HG02610 (cell line): ENCODE measurements at regions not wholly inside any gene's neighbourhood (a gene's known extent, or its start where the extent isn't known, plus 50 kb on each side); places are given as distances from the start of the nearest gene placed in this dataset.
"Not testable (repeated sequence)": the region's sequence is repeated elsewhere in the genome, so short reads cannot be mapped to it uniquely, and the experiment has no call there.

Experiments used
- ATAC-seq: cut with Tn5 transposase; IDR thresholded peaks from one replicate; pipeline ENCODE4 v1.9.1; 2021; ENCODE audit warnings: mild to moderate bottlenecking, moderate library complexity; ENCODE audit not compliant: unreplicated experiment

DNA sequence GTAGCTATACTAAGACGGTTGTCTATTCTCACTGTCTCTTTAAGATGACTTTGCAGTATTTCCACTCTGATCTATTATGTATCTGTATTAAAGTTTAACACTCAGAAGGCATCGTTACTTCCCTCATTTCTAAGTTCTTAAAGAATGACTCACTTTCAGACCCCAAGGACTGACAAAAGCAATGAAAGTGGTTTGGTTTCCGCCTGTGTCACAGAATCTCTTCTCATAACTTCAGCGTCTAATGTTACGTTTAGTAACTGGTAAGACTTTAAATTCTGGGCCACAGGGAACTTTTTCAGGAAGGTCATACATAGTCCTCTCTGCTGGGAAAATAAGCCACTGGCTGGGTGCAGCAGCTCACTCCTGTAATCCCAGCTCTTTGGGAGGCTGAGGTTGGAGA lies 892.0 kb upstream of the AUTS2 start:
- no peak for ATAC-seq

DNA sequence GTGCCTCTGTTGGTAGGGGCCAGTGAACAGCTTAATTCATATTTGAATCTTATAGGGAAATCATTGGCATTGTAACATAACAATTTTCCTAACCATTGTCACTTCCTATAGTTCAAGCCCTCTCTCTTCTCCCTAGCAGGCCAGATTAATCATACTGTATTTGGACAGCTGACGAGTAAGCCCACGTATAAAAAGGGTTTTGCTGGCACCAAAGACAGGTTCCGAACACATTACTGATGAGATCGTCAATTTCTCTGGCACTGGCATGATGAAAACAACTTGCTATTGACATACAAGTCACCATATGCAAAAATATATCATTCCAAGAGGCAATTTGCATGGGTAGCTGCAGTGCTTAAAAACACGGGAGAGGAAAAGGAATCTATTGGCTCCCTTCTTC lies 891.1 kb upstream of the AUTS2 start:
- no peak for ATAC-seq

DNA sequence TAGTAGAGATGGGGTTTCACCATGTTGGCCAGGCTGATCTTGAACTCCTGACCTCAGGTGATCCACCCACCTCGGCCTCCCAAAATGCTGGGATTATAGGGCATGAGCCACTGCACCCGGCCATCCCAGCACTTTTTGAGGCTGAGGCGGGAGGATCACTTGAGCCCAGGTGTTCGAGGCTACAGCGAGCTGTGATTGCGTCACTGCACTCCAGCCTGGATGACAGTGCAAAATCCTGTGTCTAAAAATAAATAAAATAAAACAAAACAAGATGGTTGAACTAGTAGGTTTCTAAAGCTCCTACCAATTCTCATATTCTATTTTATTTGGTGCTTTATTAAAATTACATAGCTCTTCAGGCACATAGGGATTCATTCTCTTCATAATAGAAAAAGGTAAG lies 890.3 kb upstream of the AUTS2 start:
- no peak for ATAC-seq

DNA sequence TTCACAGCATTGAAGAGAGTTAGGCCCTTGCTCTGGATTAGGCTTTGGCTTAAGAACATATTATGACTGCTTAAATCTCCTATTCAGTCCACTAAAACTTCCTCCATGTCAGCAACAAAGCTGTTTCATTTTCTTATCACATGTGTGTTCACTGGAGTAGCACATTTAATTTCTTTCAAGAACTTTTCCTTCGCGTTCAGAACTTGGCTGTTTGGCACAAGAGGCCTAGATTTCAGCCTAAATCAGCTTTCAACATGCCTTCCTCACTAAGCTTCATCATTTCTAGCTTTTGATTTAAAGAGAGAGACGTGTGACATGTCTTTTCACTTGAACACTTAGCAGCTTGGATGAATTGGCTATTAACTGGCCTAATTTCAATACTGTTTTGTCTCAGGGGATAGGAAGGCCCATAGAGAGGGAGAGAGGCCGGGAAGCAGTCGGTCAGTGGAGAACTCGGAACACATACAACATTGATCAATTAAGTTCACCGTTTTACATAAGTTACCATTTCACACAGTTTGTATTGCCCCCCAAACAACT lies 885.2 kb upstream of the AUTS2 start:
- no peak for ATAC-seq

DNA sequence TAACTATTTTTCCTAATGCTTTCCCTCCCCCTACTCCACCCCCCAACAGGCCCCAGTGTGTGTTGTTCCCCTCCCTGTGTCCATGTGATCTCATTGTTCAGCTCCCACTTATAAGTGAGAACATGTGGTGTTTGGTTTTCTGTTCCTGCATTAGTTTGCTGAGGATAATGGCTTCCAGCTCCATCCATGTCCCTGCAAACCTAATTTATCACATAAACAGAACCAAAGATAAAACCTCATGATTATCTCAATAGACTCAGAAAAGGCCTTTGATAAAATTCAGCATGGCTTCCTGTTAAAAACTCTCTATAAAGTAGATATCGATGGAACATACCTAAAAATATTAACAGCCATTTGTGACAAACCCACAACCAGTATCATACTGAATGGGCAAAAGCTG lies 884.1 kb upstream of the AUTS2 start:
- ATAC-seq = not testable (repeated sequence)

DNA sequence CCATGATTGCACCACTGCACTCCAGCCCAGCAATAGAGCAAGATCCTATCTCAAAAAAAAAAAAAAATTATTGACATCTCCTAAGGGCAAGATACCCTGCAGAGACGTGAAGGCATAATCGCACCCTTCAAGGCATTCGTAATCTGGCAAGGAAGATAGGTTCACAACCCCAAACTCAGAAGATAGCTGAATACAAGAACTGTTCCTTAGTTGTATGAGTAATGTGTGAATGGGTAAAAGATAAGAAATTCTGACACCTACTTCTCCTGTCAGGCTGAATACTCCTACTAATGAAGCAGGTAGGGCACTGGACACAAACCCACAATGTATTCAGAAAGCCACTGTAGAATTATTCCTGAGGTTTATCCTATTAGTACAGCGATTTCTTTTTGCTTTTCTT lies 882.4 kb upstream of the AUTS2 start:
- ATAC-seq = no peak

DNA sequence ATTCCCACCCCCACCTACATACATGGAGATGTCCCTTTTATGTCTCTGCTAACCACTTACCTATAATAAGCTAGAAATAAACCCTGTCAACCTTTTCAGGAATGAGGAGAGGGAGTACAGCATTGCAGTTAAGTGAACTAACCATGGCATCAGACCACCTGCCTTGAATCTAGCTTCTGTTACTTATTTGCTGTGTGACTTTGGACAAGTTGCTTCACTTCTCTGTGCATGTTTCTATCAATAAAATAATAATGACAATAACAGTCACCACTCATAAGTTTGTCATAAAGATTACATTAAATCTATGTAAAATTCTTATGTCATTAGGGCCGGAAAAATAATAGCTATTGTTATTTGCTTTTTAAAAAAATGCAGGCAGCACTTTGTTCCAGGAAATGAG lies 881.1 kb upstream of the AUTS2 start:
- ATAC-seq = no peak

DNA sequence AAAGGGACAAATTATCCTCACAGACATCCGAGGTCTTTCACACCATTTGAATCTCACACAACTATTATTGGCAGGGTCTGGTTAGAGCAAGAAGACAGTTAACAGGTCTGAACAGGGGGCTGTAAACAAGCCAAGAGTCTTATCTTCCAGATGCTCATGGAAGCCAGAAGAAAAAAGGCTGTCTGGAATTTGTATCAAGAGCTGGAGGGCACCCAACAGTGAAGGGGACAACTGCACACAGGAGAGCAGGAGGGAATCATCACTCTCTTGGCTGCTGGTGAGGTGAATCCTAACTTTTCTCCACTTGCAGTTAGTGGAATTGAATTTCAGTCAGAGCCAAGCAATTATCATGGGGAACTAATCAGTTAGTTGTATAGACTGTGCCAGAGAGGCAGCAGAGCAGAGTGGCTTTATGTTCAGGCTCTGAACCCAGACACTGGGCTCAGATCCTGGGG lies 880.2 kb upstream of the AUTS2 start:
- no peak for ATAC-seq

DNA sequence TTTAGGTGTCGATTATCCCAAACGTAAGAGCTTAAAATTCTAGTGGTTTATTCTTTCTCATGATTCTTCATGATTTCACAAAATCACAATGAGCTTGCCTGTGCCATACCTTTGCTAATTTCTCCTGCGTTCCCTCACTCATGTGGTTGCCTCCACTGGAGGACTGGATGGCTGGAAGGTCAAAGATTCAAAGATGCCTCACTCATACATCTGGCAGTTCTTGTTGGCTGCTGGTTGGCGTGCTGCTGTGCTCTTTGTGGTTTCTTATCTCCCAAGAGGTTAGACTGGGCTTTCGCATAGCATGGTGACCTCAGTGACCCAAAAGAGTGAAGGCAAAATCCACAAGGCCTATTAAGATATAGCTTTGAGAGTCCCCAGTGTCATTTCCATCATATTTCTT lies 877.6 kb upstream of the AUTS2 start:
- no peak for ATAC-seq

DNA sequence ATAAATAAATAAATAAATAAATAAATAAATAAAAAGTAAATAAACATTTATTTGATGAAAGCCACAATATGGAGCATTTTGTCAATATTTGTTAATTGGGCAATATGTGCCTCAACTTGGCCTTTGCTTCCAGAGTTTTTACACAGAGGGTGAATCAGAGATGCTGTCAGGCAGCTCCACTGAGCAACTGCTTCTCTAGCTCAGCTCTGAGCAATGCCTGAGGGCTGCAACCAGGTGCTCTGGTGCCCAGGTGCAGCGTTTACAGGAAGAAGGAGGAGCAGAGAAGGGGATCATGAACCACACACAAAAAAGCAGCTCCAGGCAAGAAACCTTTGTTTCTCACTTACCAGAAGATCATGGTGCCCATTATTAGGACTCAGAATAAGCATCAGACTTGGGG lies 876.2 kb upstream of the AUTS2 start:
- ATAC-seq = no peak

DNA sequence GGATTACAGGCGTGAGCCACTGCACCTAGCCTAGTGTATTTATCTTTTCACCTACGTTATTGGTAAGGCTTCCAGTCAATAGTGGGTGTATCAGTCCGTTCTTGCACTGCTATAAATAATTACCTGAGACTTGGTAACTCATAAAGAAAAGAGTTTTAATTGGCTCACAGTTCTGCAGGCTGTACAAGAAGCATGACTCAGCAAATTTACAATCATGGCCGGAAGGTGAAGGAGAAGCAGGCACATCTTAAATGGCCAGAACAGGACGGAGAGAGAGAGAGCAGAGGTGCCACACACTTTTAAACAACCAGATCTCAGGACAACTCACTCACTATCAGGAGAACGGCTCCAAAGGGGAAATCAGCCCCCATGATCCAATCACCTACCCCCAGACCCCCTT lies 873.3 kb upstream of the AUTS2 start:
- ATAC-seq = no peak

DNA sequence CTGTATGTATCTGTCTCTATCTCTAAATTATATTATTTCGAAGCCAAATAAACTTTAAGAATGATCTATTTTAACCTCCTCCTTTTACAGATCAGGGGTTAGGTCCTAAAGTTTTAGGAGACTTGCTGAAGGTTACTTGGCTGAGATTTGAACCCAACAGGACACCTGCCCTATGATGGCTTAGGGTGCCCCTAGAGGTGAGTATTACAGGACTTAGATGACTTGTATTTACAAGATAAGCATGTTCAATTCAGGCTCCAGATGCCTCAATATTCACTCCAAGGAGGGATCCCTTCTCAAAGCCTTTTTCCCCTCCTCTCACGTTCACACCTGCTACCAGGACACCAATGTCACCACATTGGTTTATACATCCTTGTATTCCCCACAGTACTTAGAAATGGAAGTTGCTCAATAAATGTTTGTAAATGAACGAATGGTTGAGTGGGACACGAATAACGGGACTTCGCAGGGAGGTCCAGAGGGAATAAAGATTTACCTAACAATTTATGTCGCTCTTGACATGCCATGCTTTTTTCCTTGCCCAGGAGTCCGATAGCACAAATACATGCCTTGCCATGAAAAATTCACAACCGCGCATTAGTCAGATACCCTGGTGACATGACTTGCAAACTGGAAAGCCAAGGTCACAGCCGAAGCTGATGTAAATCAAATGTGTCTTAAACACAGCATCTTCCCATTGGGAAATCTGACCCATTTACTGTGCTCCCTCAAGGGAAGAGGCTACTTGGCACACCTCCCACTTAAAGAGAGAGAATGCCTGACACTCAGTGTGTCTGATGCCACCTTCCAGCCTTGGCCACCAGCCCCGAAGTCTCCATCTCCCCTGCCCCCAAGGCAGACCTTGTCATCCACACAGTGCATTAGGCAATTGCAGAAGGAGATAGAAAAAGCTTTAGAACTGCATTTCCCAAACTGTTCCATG lies 872.2 kb upstream of the AUTS2 start:
- ATAC-seq = no peak

DNA sequence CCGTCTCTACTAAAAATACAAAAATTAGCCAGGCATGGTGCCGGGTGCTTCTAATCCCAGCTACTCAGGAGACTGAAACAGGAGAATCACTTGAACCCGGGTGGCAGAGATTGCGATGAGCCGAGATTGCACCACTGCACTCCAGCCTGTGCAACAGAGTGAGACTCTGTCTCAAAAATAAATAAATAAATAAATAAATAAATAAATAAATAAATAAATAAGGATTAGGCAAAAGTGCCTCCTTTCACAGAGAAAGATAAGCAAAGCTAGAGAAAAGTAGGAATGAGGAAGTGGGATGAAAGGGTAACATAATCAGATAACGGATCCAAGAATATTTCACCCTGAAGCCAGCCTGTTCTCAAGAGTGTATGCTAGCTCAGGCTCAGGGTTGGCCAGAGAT lies 869.6 kb upstream of the AUTS2 start:
- not testable (repeated sequence) for ATAC-seq

DNA sequence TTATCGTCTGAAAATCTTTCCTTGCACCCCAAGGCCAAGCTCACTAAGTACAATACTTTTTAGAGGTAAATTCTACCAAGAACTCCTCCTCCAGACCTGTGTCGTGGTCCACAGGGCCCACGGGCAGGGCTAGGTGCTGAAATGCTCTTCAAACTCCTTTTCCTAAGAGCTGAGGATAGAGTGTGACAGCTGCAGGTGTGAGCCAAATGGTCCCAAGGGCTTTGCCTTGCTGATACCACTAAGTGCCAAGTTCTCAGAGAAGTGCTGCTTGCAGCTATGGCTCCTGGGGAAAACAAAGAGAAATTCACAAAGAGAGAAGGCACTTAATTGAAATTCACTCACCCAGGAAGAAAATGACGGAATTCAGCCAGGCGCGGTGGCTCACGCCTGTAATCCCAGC lies 868.9 kb upstream of the AUTS2 start:
- no peak for ATAC-seq

DNA sequence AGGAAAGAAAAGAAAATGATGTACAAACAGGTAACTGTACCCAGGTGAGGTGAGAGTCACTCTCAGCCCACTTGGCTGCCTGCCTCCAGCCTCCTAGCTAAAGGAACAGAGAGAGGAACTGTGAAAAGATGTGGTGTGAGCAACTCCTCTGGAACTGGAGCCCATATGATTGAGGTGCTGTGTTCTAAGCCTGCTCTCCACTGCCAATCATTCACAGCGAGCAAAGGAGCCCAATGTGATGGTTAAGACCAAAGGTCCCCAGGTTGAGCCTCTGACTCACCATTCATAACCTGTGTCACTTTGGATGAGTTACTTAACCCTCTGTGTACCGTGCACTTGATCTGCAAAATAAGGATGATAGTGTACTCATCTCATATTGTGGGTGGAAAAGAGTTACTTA lies 868.1 kb upstream of the AUTS2 start:
- no peak for ATAC-seq

DNA sequence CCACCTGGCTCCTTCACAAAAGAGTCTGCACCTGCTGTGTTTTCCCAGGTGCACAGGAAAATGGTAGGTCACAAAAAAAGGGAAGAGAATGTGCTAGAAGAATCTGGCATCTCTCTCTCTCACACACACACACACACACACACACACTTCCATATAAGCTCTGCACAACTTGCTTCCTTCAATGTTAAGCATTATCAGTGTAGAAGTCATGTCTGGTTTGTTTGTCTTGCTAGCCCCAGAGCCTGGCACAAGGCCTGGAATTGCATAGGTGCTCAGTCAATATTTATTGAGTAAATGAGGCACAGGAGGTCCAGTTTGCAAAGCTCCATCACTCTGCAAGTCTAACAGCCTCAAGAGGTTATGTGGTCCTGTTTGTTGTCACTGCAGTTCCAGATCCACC lies 867.3 kb upstream of the AUTS2 start:
- no peak for ATAC-seq

DNA sequence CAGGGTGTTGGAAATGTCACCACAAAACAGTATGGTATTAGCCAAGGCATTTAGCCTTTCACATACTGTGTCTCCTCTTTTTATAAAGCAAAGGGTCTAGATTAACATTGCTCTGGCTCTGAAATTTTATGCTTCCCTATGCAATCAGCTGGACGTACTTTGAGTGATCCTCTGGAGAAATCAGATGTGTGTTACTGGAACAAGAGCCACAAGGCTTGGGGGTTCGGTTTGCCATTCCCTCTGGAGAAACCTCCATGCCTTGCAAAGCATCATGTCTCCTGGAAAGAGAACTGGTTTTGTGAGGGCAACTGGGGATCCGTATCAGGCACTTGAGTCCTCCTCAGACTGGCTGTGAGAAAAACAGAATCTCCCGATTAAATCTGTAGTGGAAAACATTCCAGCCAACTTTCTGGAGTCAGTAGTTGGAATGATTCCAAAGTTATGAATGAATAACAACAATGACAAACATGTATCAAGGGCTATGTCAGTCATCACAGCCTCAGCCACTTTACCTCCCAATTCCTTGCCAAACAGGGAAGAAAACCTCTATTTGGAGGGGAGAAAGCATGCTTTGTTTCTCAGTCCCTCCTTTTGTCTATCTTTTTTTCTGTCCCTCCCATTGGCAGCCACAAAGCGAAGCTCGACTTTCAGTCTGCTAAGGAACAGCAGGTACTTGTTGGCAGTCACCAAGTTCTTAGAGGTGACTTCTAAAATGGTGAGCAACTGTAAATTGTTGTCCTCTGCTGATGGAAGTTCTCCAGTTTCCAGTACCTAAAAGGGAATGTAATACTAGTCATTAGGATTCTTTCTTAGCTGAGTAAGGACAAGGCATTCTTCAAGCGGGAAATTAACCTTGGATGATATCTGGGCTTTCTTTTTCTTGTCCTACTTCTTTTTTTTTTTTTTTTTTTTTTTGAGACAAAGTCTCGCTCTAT lies 864.8 kb upstream of the AUTS2 start:
- no peak for ATAC-seq

DNA sequence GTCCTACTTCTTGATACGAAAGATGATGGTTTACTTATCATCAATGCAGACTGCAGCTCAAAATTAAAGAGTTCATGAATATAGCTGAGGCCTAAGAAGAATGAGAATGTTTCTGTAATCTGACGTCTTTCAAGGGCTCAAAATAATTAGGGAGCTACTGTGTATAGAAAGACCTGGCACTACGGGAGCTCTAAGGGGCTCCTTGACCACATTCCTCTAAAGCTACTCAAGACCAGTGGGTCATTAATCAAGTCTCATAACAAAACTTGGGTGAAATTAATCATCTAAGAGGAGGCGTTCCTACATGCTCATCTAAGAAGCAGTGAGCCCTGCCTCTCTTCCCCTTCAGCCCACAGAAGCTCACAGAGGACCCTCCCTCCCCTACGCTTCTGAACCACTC lies 863.8 kb upstream of the AUTS2 start:
- ATAC-seq = no peak

DNA sequence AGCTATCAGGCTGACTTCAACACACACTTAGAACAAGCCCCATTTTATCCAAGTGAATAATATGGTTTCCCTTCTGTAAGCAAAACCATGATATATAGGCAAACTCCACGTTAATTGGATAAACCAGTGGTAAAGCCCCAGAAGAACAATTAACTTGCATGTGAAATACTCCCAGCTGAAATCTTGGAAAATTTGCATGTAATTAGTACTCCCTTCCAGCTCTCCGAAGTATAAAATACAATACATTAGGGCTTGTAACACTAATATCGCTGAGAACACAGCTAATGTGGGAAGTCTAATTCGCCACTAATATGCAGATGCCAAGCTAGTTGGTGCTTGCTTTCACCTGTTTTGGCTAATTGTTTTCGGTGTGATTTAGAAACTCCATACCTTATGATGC lies 859.0 kb upstream of the AUTS2 start:
- no peak for ATAC-seq

DNA sequence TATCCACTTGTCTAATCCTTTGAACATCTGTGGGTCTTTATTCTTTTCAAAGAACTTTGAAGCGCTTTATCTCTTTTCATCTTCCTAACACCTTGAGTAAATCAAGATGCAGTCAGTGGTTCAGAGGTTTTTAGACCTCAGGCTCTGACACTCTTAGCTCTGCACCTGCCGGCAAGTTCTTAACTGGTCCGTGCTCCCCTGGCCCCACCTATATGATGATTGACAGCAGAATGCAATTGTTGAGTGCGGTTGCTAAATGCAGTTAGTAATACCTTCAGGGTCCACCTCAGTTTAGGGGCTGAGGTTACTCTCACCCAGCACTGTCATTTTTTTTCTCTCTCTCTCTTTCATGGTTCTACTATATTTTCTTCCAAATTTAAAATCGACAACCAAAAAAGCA lies 854.2 kb upstream of the AUTS2 start:
- ATAC-seq = no peak
